IPS-20b (cell line): ENCODE measurements at regions not wholly inside any gene's neighbourhood (a gene's known extent, or its start where the extent isn't known, plus 50 kb on each side); places are given as distances from the start of the nearest gene placed in this dataset.
"Not testable (repeated sequence)": the region's sequence is repeated elsewhere in the genome, so short reads cannot be mapped to it uniquely, and the experiment has no call there.

Source experiments
- H3K27ac ChIP-seq: one replicate; pipeline ENCODE4 v1.5.1; 2013; ENCODE audit warnings: low read length
- H3K27me3 ChIP-seq: 2 replicates; pipeline ENCODE4 v1.6.1; 2013; ENCODE audit warnings: mild to moderate bottlenecking, low read length, inconsistent platforms; ENCODE audit not compliant: insufficient read depth
- H3K36me3 ChIP-seq: 2 replicates; pipeline ENCODE4 v1.6.1; 2013; ENCODE audit warnings: low read depth, mild to moderate bottlenecking, inconsistent platforms, low read length, moderate library complexity; ENCODE audit not compliant: insufficient read depth
- H3K4me1 ChIP-seq: 2 replicates; pipeline ENCODE4 v1.6.1; 2013; ENCODE audit warnings: mild to moderate bottlenecking, control low read depth, inconsistent platforms, low read length, moderate library complexity; ENCODE audit not compliant: insufficient read depth
- H3K4me3 ChIP-seq: 2 replicates; pipeline ENCODE4 v1.5.1; 2013; ENCODE audit warnings: mild to moderate bottlenecking, low read length, inconsistent platforms
- H3K9ac ChIP-seq: 2 replicates; pipeline ENCODE4 v1.6.1; 2013; ENCODE audit warnings: low read depth, mild to moderate bottlenecking, inconsistent platforms, low read length, moderate library complexity
- H3K9me3 ChIP-seq: 2 replicates; pipeline ENCODE4 v1.6.1; 2013; ENCODE audit warnings: mild to moderate bottlenecking, low read depth, low read length, inconsistent platforms; ENCODE audit not compliant: insufficient read depth

DNA sequence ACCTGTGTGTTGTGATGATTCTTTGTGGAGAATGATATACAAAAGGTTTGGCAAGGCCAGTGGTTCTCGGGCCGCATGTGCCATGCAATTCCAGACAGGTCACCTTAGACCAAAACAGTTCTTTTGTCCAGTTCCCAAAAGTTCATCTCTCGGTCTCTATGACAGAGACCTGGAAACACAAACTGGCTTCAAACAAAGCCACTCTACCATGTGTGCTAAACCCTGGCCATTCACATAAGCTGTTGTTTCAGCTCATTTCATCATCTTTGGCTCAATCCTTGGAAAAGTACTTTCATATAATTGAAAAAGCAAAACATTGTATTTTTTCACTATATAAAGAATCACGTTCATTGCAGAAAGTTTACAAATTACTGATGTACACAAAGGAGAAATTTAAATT is 210.5 kb upstream of the SEMA6A start:
- no peak overlapping the region for H3K4me3 ChIP-seq
- no peaks in the 10 kb centered on the region for H3K36me3 ChIP-seq
- H3K27ac ChIP-seq = no peak overlapping the region
- H3K27me3 ChIP-seq = no peaks in the 10 kb centered on the region
- H3K9ac ChIP-seq = no peak overlapping the region
- H3K4me1 ChIP-seq = no peaks in the 10 kb centered on the region
- H3K9me3 ChIP-seq = peaks cover 3% of the 10 kb centered on the region; the same call in 1 of the 2 replicates

- H3K4me1 ChIP-seq = peaks cover 37% of the 10 kb centered on the region; the same call in 1 of the 2 replicates
- peaks cover 3% of the 10 kb centered on the region; the same call in 1 of the 2 replicates for H3K27me3 ChIP-seq
- H3K27ac ChIP-seq = no peak overlapping the region
- H3K36me3 ChIP-seq = no peaks in the 10 kb centered on the region
- H3K4me3 ChIP-seq = no peak overlapping the region
- no peak overlapping the region for H3K9ac ChIP-seq
- H3K9me3 ChIP-seq = no peaks in the 10 kb centered on the region
Measured at GRCh38 chr5:116779846-116780245, 205.2 kb upstream of the SEMA6A start.

GRCh38 chr5:116778651-116779280 is 204.1 kb upstream of the SEMA6A start:
- Histone ChIP-seq H3K27ac (peak overlapping the region; percentile 31), H3K36me3 (no peaks in the 10 kb centered on the region), H3K9ac (peak overlapping the region; percentile 40; the same call in 1 of the 2 replicates), H3K27me3 (peaks cover 3% of the 10 kb centered on the region; the same call in 1 of the 2 replicates), H3K4me3 (peak overlapping the region; percentile 22; the same call in 1 of the 2 replicates), H3K9me3 (no peaks in the 10 kb centered on the region), H3K4me1 (peaks cover 46% of the 10 kb centered on the region; the same call in 1 of the 2 replicates)

DNA sequence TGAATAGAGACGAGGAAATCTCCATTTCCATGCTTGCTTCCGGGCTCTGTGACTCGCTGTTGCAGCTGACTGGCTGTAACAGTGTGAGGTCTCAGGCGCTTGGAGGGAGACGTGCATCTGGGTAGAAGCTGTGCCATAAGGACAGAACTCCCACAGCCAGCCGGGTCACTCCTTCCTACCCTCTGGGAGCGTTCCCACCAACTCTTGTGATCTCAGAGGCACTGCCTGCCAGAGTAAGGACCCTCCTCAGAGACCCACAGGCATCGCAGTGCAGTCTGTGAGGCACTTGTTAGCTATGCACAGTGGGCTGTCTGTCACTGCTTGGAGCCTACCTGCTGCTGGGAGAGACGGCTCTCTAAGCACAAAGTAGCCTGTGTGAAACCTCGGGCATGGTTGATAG is 203.4 kb upstream of the SEMA6A start:
- Histone ChIP-seq H3K9me3 (no peaks in the 10 kb centered on the region), H3K27ac (peak overlapping the region; percentile 31), H3K36me3 (no peaks in the 10 kb centered on the region), H3K4me3 (peak overlapping the region; percentile 35; the same call in 1 of the 2 replicates), H3K9ac (peak overlapping the region; percentile 40; the same call in 1 of the 2 replicates), H3K4me1 (peaks cover 53% of the 10 kb centered on the region), H3K27me3 (peaks cover 4% of the 10 kb centered on the region; the same call in 1 of the 2 replicates)

DNA sequence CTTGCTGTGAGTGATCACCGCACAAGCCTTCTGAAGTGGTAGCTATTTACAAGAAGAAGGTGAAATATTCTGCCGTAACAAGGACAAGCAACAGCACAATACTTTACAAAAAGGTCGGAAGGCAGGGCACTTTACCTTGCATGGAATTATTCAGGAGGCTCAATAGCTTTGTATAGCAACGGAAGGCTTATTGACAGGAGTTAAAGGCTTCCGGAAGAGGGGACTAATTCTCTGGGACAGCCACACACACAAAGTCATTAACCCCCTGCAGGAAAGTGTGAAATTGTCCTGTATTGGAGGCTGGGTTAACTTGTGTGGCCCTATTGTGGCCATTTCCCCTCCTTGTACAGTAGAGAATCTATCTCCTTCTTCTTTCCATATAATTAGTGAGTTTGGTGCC is 199.3 kb upstream of the SEMA6A start:
- Histone ChIP-seq H3K9me3 (no peaks in the 10 kb centered on the region), H3K9ac (peak overlapping the region; percentile 17; the same call in 1 of the 2 replicates), H3K4me3 (no peak overlapping the region), H3K27me3 (peaks cover 14% of the 10 kb centered on the region; the same call in 1 of the 2 replicates), H3K4me1 (peaks cover 66% of the 10 kb centered on the region), H3K27ac (peak overlapping the region; percentile 42), H3K36me3 (no peaks in the 10 kb centered on the region)

GRCh38 chr5:116772806-116773205 is 198.2 kb upstream of the SEMA6A start:
- Histone ChIP-seq H3K27ac (peak overlapping the region; percentile 35), H3K9ac (peak overlapping the region; percentile 17; the same call in 1 of the 2 replicates), H3K27me3 (peaks cover 14% of the 10 kb centered on the region; the same call in 1 of the 2 replicates), H3K4me1 (peaks cover 56% of the 10 kb centered on the region), H3K36me3 (no peaks in the 10 kb centered on the region), H3K9me3 (no peaks in the 10 kb centered on the region), H3K4me3 (no peak overlapping the region)

GRCh38 chr5:116772152-116772501 is 197.5 kb upstream of the SEMA6A start:
- no peak overlapping the region for H3K4me3 ChIP-seq
- H3K27me3 ChIP-seq = peaks cover 14% of the 10 kb centered on the region; the same call in 1 of the 2 replicates
- peak overlapping the region; percentile 17; the same call in 1 of the 2 replicates for H3K9ac ChIP-seq
- H3K36me3 ChIP-seq = no peaks in the 10 kb centered on the region
- H3K9me3 ChIP-seq = no peaks in the 10 kb centered on the region
- H3K27ac ChIP-seq = peak overlapping the region; percentile 35
- H3K4me1 ChIP-seq = peaks cover 49% of the 10 kb centered on the region

GRCh38 chr5:116771466-116772151 is 197.0 kb upstream of the SEMA6A start:
- Histone ChIP-seq H3K27me3 (peaks cover 12% of the 10 kb centered on the region; the same call in 1 of the 2 replicates), H3K36me3 (no peaks in the 10 kb centered on the region), H3K9ac (peak overlapping the region; percentile 30; the same call in 1 of the 2 replicates), H3K4me3 (no peak overlapping the region), H3K4me1 (peaks cover 44% of the 10 kb centered on the region), H3K9me3 (no peaks in the 10 kb centered on the region), H3K27ac (no peak overlapping the region)

GRCh38 chr5:116769953-116770352 is 195.3 kb upstream of the SEMA6A start:
- H3K9me3 ChIP-seq, H3K4me3 ChIP-seq, H3K36me3 ChIP-seq, H3K27ac ChIP-seq, H3K9ac ChIP-seq: not testable (repeated sequence)
- Histone ChIP-seq H3K27me3 (peaks cover 10% of the 10 kb centered on the region; the same call in 1 of the 2 replicates), H3K4me1 (peaks cover 37% of the 10 kb centered on the region)

- Histone ChIP-seq H3K27ac (no peak overlapping the region), H3K4me3 (no peak overlapping the region), H3K27me3 (peaks cover 10% of the 10 kb centered on the region; the same call in 1 of the 2 replicates), H3K9ac (no peak overlapping the region), H3K4me1 (peaks cover 32% of the 10 kb centered on the region), H3K36me3 (no peaks in the 10 kb centered on the region), H3K9me3 (no peaks in the 10 kb centered on the region)
Measured at GRCh38 chr5:116769470-116769869, 194.8 kb upstream of the SEMA6A start.

- H3K4me3 ChIP-seq = no peak overlapping the region
- no peak overlapping the region for H3K27ac ChIP-seq
Measured at GRCh38 chr5:116766470-116766947, 191.9 kb upstream of the SEMA6A start.

More at GRCh38 chr5:116766470-116766947, 191.9 kb upstream of the SEMA6A start:
- Histone ChIP-seq H3K9ac (no peak overlapping the region), H3K9me3 (no peaks in the 10 kb centered on the region), H3K27me3 (no peaks in the 10 kb centered on the region; the same call in 1 of the 2 replicates), H3K4me1 (peaks cover 13% of the 10 kb centered on the region), H3K36me3 (no peaks in the 10 kb centered on the region)
